ENCODE measurements at regions not wholly inside any gene's neighbourhood (a gene's known extent, or its start where the extent isn't known, plus 50 kb on each side); places are given as distances from the start of the nearest gene placed in this dataset.
"Not testable (repeated sequence)": the region's sequence is repeated elsewhere in the genome, so short reads cannot be mapped to it uniquely, and the experiment has no call there.

GRCh38 chr22:18731075-18731666 lies 119.5 kb upstream of the RIMBP3 start:
- H3K9me3 Mint-ChIP-seq: peaks cover 5% of the 10 kb centered on the region
- DNase-seq: no peak
- no peak overlapping the region for H3K27ac Mint-ChIP-seq

GRCh38 chr22:18730410-18730809 lies 118.7 kb upstream of the RIMBP3 start:
- H3K4me3 Mint-ChIP-seq; H3K9me3 Mint-ChIP-seq; H3K27me3 Mint-ChIP-seq; H3K27ac Mint-ChIP-seq; H3K4me1 Mint-ChIP-seq (ENCODE audit: low read depth); H3K36me3 Mint-ChIP-seq (ENCODE audit: low read depth): not testable (repeated sequence)
- peak; percentile 40 for DNase-seq

More at GRCh38 chr22:18731075-18731666, 119.5 kb upstream of the RIMBP3 start:
- Mint-ChIP-seq H3K4me1 (ENCODE audit: low read depth) (no peaks in the 10 kb centered on the region), H3K36me3 (ENCODE audit: low read depth) (no peaks in the 10 kb centered on the region), H3K27me3 (no peaks in the 10 kb centered on the region), H3K4me3 (no peak overlapping the region)

All from activated T-cell treated with anti-CD3 and anti-CD28 coated beads, Interleukin-2, amount 50 U/mL, for 24 hours (primary cell).